Esophagus squamous epithelium (tissue), 4 donors: ENCODE measurements at regions not wholly inside any gene's neighbourhood (a gene's known extent, or its start where the extent isn't known, plus 50 kb on each side); places are given as distances from the start of the nearest gene placed in this dataset.

Source experiments
- CTCF ChIP-seq, 6 experiments: fragments of 450-650 bp in 4 of 6; fragments of 200-600 bp in 2 of 6; sonication (generic) in 2 of 6; IDR thresholded peaks; one replicate each; pipeline ENCODE4 v1.5.1; 2016 to 2019; ENCODE audit warnings: antibody characterized with exemption in 6 of 6, mild to moderate bottlenecking in 4 of 6, moderate library complexity in 4 of 6
- POLR2A ChIP-seq, 4 donors: fragments of 450-650 bp; IDR thresholded peaks; one replicate each; pipeline ENCODE4 v1.6.1; 2017; ENCODE audit warnings: antibody characterized with exemption in 4 of 4, mild to moderate bottlenecking in 4 of 4, moderate library complexity in 3 of 4

- TF ChIP-seq CTCF (IDR thresholded peaks at IDR 0.05) (no peak), POLR2A (IDR thresholded peaks at IDR 0.05) (no peak)
Observed at GRCh38 chrX:6946168-6946567, 201.3 kb upstream of the STS start.
